ENCODE measurements at regions not wholly inside any gene's neighbourhood (a gene's known extent, or its start where the extent isn't known, plus 50 kb on each side); places are given as distances from the start of the nearest gene placed in this dataset.

DNA sequence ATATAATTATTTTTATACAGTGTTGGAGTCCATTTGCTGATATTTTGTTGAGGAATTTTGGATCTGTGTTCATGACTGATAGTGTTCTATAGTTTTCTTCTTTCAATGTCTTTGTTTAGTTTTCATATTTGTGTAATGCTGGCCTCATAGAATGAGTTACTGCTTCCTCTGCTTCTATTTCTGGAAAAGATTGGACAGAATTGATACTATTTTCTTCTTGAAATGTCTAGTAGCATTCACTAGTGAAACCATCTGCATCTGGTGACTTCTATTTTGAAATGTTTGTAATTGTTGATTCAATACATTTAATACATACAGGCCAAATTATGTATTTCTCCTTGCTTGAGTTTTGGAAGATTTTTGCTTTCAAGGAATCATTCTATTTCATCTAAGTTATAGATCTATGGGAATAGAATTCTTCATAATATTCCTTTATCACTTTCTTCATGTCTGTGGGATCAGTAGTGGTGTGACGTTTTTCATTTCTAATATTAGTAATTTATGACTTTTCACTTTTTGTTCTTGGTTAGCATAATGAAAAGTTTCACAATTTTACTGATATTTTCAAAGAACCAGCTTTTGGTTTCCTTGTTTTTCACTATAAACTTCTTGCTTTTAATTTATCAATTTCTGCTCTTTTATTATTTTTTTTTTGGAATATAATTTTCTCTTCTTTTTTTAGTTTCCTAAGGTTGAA lies 509.9 kb upstream of the VRK2 start:
- no peak overlapping the region for H3K9ac ChIP-seq (ENCODE audit: low read length)
- H3K4me3 ChIP-seq (ENCODE audit: low read length) = no peak overlapping the region
- ATAC-seq (no peak), DNase-seq (no peak)
- CTCF ChIA-PET = no interaction called here
- no peak overlapping the region for H2AFZ ChIP-seq (ENCODE audit: low read length)
- H3K4me1 ChIP-seq (ENCODE audit: insufficient read depth, low read length) = no peaks in the 10 kb centered on the region
- peaks cover 65% of the 10 kb centered on the region for H3K27me3 ChIP-seq (ENCODE audit: low read length)
- no TSS peak for BruUV-seq (replicated peaks)
- no peak for TF ChIP-seq EZH2 (IDR thresholded peaks at IDR 0.05; ENCODE audit: low read length, unreplicated experiment)
- no peak for TF ChIP-seq CTCF (conservative IDR thresholded peaks at IDR 0.05; ENCODE audit: low read depth, low read length)
- no peak for TF ChIP-seq EZH2phosphoT487 (IDR thresholded peaks at IDR 0.05; ENCODE audit: borderline replicate concordance, low read length)
- POLR2A ChIA-PET (ENCODE audit: unreplicated experiment) = no interaction called here
- H4K20me1 ChIP-seq (ENCODE audit: low read length) = no peaks in the 10 kb centered on the region
- H3K36me3 ChIP-seq (ENCODE audit: low read depth, low read length) = no peaks in the 10 kb centered on the region
- no peaks in the 10 kb centered on the region for H3F3A ChIP-seq (ENCODE audit: low read length, unreplicated experiment)
- H3K4me2 ChIP-seq (ENCODE audit: low read length) = no peak overlapping the region
- intact Hi-C loops (cut with micrococcal nuclease) = no loop called here
- no peaks in the 10 kb centered on the region for H3K9me2 ChIP-seq (replicated peaks; ENCODE audit: low read length)
- no peak overlapping the region for H3K27ac ChIP-seq (ENCODE audit: low read length)
- no peaks in the 10 kb centered on the region for H3K9me3 ChIP-seq (ENCODE audit: low read length)
- H3K79me2 ChIP-seq (ENCODE audit: low read length) = no peaks in the 10 kb centered on the region

- H3K4me1 ChIP-seq (ENCODE audit: insufficient read depth, low read length) = no peaks in the 10 kb centered on the region
- no peaks in the 10 kb centered on the region for H3K9me3 ChIP-seq (ENCODE audit: low read length)
- CTCF ChIA-PET = no interaction called here
- H3K9ac ChIP-seq (ENCODE audit: low read length) = no peak overlapping the region
- no TSS peak for BruUV-seq (replicated peaks)
- TF ChIP-seq EZH2phosphoT487 (IDR thresholded peaks at IDR 0.05; ENCODE audit: borderline replicate concordance, low read length) (no peak), EZH2 (IDR thresholded peaks at IDR 0.05; ENCODE audit: low read length, unreplicated experiment) (no peak), CTCF (conservative IDR thresholded peaks at IDR 0.05; ENCODE audit: low read depth, low read length) (no peak)
- H3K36me3 ChIP-seq (ENCODE audit: low read depth, low read length) = no peaks in the 10 kb centered on the region
- no peak overlapping the region for H2AFZ ChIP-seq (ENCODE audit: low read length)
- H3K27ac ChIP-seq (ENCODE audit: low read length) = no peak overlapping the region
- intact Hi-C loops (cut with micrococcal nuclease) = loop anchor here (10.0 kb wide), 1 partner anchor 165 kb away; no protein-coding TSS in a partner anchor
- peaks cover 84% of the 10 kb centered on the region for H3K27me3 ChIP-seq (ENCODE audit: low read length)
- POLR2A ChIA-PET (ENCODE audit: unreplicated experiment) = no interaction called here
- H3K9me2 ChIP-seq (replicated peaks; ENCODE audit: low read length) = no peaks in the 10 kb centered on the region
- H3K4me3 ChIP-seq (ENCODE audit: low read length) = no peak overlapping the region
- H3K79me2 ChIP-seq (ENCODE audit: low read length) = no peaks in the 10 kb centered on the region
- H4K20me1 ChIP-seq (ENCODE audit: low read length) = no peaks in the 10 kb centered on the region
- DNase-seq (no peak), ATAC-seq (no peak)
- no peak overlapping the region for H3K4me2 ChIP-seq (ENCODE audit: low read length)
- no peaks in the 10 kb centered on the region for H3F3A ChIP-seq (ENCODE audit: low read length, unreplicated experiment)
Observed at GRCh38 chr2:57539761-57540160, 506.8 kb upstream of the VRK2 start.

DNA sequence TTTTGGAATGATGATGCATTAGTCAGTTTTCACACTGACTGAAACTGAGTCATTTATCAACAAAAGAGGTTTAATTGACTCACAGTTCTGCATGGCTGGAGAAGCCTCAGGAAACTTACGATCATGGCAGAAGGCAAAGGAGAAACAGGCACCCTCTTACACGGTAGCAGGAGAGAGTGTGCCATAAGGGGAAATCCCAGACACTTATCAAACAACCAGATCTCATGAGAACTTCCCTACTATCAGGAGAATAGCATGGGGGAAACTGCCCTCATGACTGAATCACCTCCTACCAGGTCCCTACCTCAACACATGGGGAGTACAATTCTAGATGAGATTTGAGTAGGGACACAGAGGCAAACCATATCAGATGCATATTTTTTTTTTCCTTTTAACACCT lies 504.5 kb upstream of the VRK2 start:
- BruUV-seq (replicated peaks) = no TSS peak
- Histone ChIP-seq H3K9me3 (ENCODE audit: low read length) (no peaks in the 10 kb centered on the region), H3K9me2 (replicated peaks; ENCODE audit: low read length) (no peaks in the 10 kb centered on the region), H2AFZ (ENCODE audit: low read length) (no peak overlapping the region), H3K9ac (ENCODE audit: low read length) (no peak overlapping the region), H3K79me2 (ENCODE audit: low read length) (no peaks in the 10 kb centered on the region), H3K4me3 (ENCODE audit: low read length) (no peak overlapping the region), H3F3A (ENCODE audit: low read length, unreplicated experiment) (no peaks in the 10 kb centered on the region), H3K4me1 (ENCODE audit: insufficient read depth, low read length) (no peaks in the 10 kb centered on the region), H3K27me3 (ENCODE audit: low read length) (peaks cover 89% of the 10 kb centered on the region), H4K20me1 (ENCODE audit: low read length) (no peaks in the 10 kb centered on the region), H3K36me3 (ENCODE audit: low read depth, low read length) (no peaks in the 10 kb centered on the region), H3K27ac (ENCODE audit: low read length) (no peak overlapping the region), H3K4me2 (ENCODE audit: low read length) (no peak overlapping the region)
- ChIA-PET POLR2A (ENCODE audit: unreplicated experiment) (interaction anchor here (0.5 kb wide), 1 partner anchor 88 kb away, joined by 7 read pairs; no protein-coding TSS in a partner anchor), CTCF (no interaction called here)
- DNase-seq (no peak), ATAC-seq (no peak)
- intact Hi-C loops (cut with micrococcal nuclease) = loop anchor here (10.0 kb wide), 1 partner anchor 163 kb away; no protein-coding TSS in a partner anchor
- TF ChIP-seq EZH2phosphoT487 (IDR thresholded peaks at IDR 0.05; ENCODE audit: borderline replicate concordance, low read length) = no peak
- TF ChIP-seq EZH2 (IDR thresholded peaks at IDR 0.05; ENCODE audit: low read length, unreplicated experiment) = no peak
- TF ChIP-seq CTCF (conservative IDR thresholded peaks at IDR 0.05; ENCODE audit: low read depth, low read length) = no peak
